Pancreas (tissue), 10 donors: ENCODE measurements at regions not wholly inside any gene's neighbourhood (a gene's known extent, or its start where the extent isn't known, plus 50 kb on each side); places are given as distances from the start of the nearest gene placed in this dataset.

Source experiments
- ATAC-seq, 4 donors: fragments of 200-7000 bp; cut with Tn5 transposase; one replicate each; pipeline versions ENCODE4 v1.8.0 to v1.9.1; 2020; ENCODE audit warnings: mild to moderate bottlenecking in 4 of 4, moderate library complexity in 4 of 4
- DNase-seq, 6 donors: peaks; one replicate each; pipeline ENCODE4 v3.0.0-alpha.2; 2020
- FAIRE-seq: peaks from 2 replicates; lab custom pipeline; 2012; peaks lifted over from hg19 to GRCh38; lab: Jason Lieb, UNC
- H3K27ac ChIP-seq, 4 donors: fragments of 200-600 bp; sonication (generic); 1 replicate in 3 of 4; 2 replicates in 1 of 4; pipeline versions ENCODE4 v1.5.0 to v1.8.0; 2020
- H3K27me3 ChIP-seq, 4 donors: fragments of 200-600 bp; one replicate each; pipeline ENCODE4 v1.8.0; 2021
- H3K36me3 ChIP-seq, 3 donors: fragments of 200-600 bp; sonication (generic) in 1 of 3; one replicate each; pipeline versions ENCODE4 v1.5.0 to v1.8.0; 2020 to 2021
- H3K4me1 ChIP-seq, 3 donors: fragments of 200-600 bp; one replicate each; pipeline ENCODE4 v1.8.0; 2021
- H3K4me3 ChIP-seq, 4 donors: fragments of 200-600 bp; sonication (generic) in 2 of 4; one replicate each; pipeline versions ENCODE4 v1.5.0 to v1.8.0; 2020 to 2021
- H3K9me3 ChIP-seq, 4 donors: fragments of 200-600 bp; one replicate each; pipeline ENCODE4 v1.8.0; 2021
- CTCF ChIP-seq, 4 donors: fragments of 200-600 bp; sonication (generic) in 3 of 4; IDR thresholded peaks; one replicate each; pipeline versions ENCODE4 v1.5.0 to v1.8.0; 2021; ENCODE audit warnings: antibody characterized with exemption in 4 of 4
- WGBS, 2 donors: extraction: QIAGEN DNeasy Blood & Tissue Kit; methylation state at CpG; one replicate each; pipeline ENCODE4 v1.1.7; 2013; 5-methylcytosine and 5-hydroxymethylcytosine counted together
- intact Hi-C, 3 donors: fragments of 100-400 bp; cut with DNase I; formaldehyde crosslinking; loops; one replicate each; pipeline versions ENCODE4 v1.11.1 to v1.14.2; 2022
- donor health status: healthy with polysubstance abuse.
- donor health status: DM: no; HTN: no; CAD: no; lungs with moderate emphysema.
- donor health status: DM: no; HTN: no; CAD: no.
- donor health status: control.
- donor health status: control.
- donor health status: Bipolar disorder and iron deficiency.
- donor health status: DM: yes; HTN: yes; CAD: no.
- donor health status: DM: no; HTN: no; CAD: no.
- donor health status: DM: no; HTN: no; CAD: no.
- donor health status: DM: yes; HTN: yes; CAD: no.

GRCh38 chr11:91686281-91686680 lies 538.3 kb upstream of the FAT3 start:
- Histone ChIP-seq H3K4me1 (no peaks in the 10 kb centered on the region), H3K4me3 (no peak overlapping the region), H3K36me3 (no peaks in the 10 kb centered on the region), H3K9me3 (no peaks in the 10 kb centered on the region), H3K27ac (no peak overlapping the region), H3K27me3 (no peaks in the 10 kb centered on the region)
- DNase-seq = no peak
- intact Hi-C loops = no loop called here
- no peak for FAIRE-seq
- WGBS, 2 donors = 66 to 79% methylated on average over 3 of the region's 3 CpGs
- no peak for TF ChIP-seq CTCF (IDR thresholded peaks at IDR 0.05)
- no peak for ATAC-seq

- FAIRE-seq (no peak), DNase-seq (no peak), ATAC-seq (peak in 1 of 4 donors; percentile 38)
- no peaks in the 10 kb centered on the region for H3K27me3 ChIP-seq
- no peaks in the 10 kb centered on the region for H3K4me1 ChIP-seq
- TF ChIP-seq CTCF (IDR thresholded peaks at IDR 0.05) = no peak
- H3K27ac ChIP-seq = no peak overlapping the region
- H3K36me3 ChIP-seq = no peaks in the 10 kb centered on the region
- intact Hi-C loops = no loop called here
- no peaks in the 10 kb centered on the region for H3K9me3 ChIP-seq
- H3K4me3 ChIP-seq = no peak overlapping the region
- WGBS, 2 donors = 40 to 41% methylated on average over 1 of the region's 1 CpG
These were observed 550.9 kb upstream of the FAT3 start for GRCh38 chr11:91673705-91674104.

- H3K4me3 ChIP-seq = no peak overlapping the region
- intact Hi-C loops = no loop called here
- FAIRE-seq = no peak
These were observed 560.1 kb upstream of the FAT3 start for GRCh38 chr11:91664521-91664920.

GRCh38 chr11:91660036-91660435 lies 564.6 kb upstream of the FAT3 start:
- Histone ChIP-seq H3K27me3 (no peaks in the 10 kb centered on the region), H3K27ac (no peak overlapping the region), H3K4me1 (no peaks in the 10 kb centered on the region), H3K36me3 (no peaks in the 10 kb centered on the region), H3K4me3 (no peak overlapping the region), H3K9me3 (no peaks in the 10 kb centered on the region)
- intact Hi-C loops = no loop called here
- 23 to 27% methylated on average over 1 of the region's 1 CpG for WGBS, 2 donors
- DNase-seq (no peak), ATAC-seq (no peak), FAIRE-seq (no peak)
- no peak for TF ChIP-seq CTCF (IDR thresholded peaks at IDR 0.05)

More at GRCh38 chr11:91664521-91664920, 560.1 kb upstream of the FAT3 start:
- H3K27me3 ChIP-seq = no peaks in the 10 kb centered on the region
- no peaks in the 10 kb centered on the region for H3K4me1 ChIP-seq
- no peak for TF ChIP-seq CTCF (IDR thresholded peaks at IDR 0.05)
- H3K9me3 ChIP-seq = no peaks in the 10 kb centered on the region
- 34 to 43% methylated on average over 3 of the region's 3 CpGs for WGBS, 2 donors
- no peak for ATAC-seq
- no peaks in the 10 kb centered on the region for H3K36me3 ChIP-seq
- H3K27ac ChIP-seq = no peak overlapping the region
- no peak for DNase-seq

GRCh38 chr11:91654686-91655085 lies 569.9 kb upstream of the FAT3 start:
- no peaks in the 10 kb centered on the region for H3K27me3 ChIP-seq
- no peak for DNase-seq
- 59 to 68% methylated on average over 2 of the region's 2 CpGs for WGBS, 2 donors
- no peak for ATAC-seq
- FAIRE-seq = no peak
- intact Hi-C loops = no loop called here
- H3K27ac ChIP-seq = no peak overlapping the region
- no peak for TF ChIP-seq CTCF (IDR thresholded peaks at IDR 0.05)
- H3K4me3 ChIP-seq = no peak overlapping the region
- H3K9me3 ChIP-seq = no peaks in the 10 kb centered on the region
- H3K36me3 ChIP-seq = no peaks in the 10 kb centered on the region
- no peaks in the 10 kb centered on the region for H3K4me1 ChIP-seq
